DND-41 (cell line): ENCODE measurements at regions not wholly inside any gene's neighbourhood (a gene's known extent, or its start where the extent isn't known, plus 50 kb on each side); places are given as distances from the start of the nearest gene placed in this dataset.

ENCODE experiments used
- CTCF ChIP-seq: IDR thresholded peaks from 2 replicates; pipeline ENCODE4 v1.5.1; 2012; ENCODE audit warnings: borderline replicate concordance, low read length, moderate library complexity, mild to moderate bottlenecking; ENCODE audit not compliant: poor library complexity, severe bottlenecking; ENCODE audit errors: extremely low read depth
- EZH2 ChIP-seq: IDR thresholded peaks from 3 replicates; pipeline ENCODE4 v1.6.1; 2012; ENCODE audit warnings: borderline replicate concordance, low read depth, mild to moderate bottlenecking, moderate library complexity, low read length, inconsistent platforms; ENCODE audit not compliant: severe bottlenecking

GRCh38 chr3:148208975-148209374 is 488.7 kb upstream of the AGTR1 start:
- TF ChIP-seq CTCF, result no peak
- no peak for TF ChIP-seq EZH2
